Ishikawa (cell line): ENCODE measurements at regions not wholly inside any gene's neighbourhood (a gene's known extent, or its start where the extent isn't known, plus 50 kb on each side); places are given as distances from the start of the nearest gene placed in this dataset.

Source experiments
- CEBPB ChIP-seq: IDR thresholded peaks from 2 replicates; pipeline ENCODE4 v1.6.1; 2012
- CREB1 ChIP-seq: IDR thresholded peaks from 2 replicates; pipeline ENCODE4 v1.6.1; 2012; ENCODE audit warnings: low read depth
- EGR1 ChIP-seq: IDR thresholded peaks from 2 replicates; pipeline ENCODE4 v1.6.1; 2012
- EP300 ChIP-seq: IDR thresholded peaks from 2 replicates; pipeline ENCODE4 v1.6.1; 2012; ENCODE audit warnings: borderline replicate concordance
- FOXM1 ChIP-seq: IDR thresholded peaks from 2 replicates; pipeline ENCODE4 v1.6.1; 2012; ENCODE audit warnings: low read depth, borderline replicate concordance
- RAD21 ChIP-seq: IDR thresholded peaks from 2 replicates; pipeline ENCODE4 v1.6.1; 2012; ENCODE audit warnings: low read depth
- TAF1 ChIP-seq: IDR thresholded peaks from 2 replicates; pipeline ENCODE4 v1.6.1; 2012; ENCODE audit warnings: low read depth, mild to moderate bottlenecking
- TCF12 ChIP-seq: IDR thresholded peaks from 2 replicates; pipeline ENCODE4 v1.6.1; 2012; ENCODE audit warnings: low read depth
- TEAD4 ChIP-seq: IDR thresholded peaks from 2 replicates; pipeline ENCODE4 v1.6.1; 2012
- USF1 ChIP-seq: IDR thresholded peaks from 2 replicates; pipeline ENCODE4 v1.6.1; 2012
- YY1 ChIP-seq: IDR thresholded peaks from 2 replicates; pipeline ENCODE4 v1.6.1; 2012; ENCODE audit warnings: low read depth

DNA sequence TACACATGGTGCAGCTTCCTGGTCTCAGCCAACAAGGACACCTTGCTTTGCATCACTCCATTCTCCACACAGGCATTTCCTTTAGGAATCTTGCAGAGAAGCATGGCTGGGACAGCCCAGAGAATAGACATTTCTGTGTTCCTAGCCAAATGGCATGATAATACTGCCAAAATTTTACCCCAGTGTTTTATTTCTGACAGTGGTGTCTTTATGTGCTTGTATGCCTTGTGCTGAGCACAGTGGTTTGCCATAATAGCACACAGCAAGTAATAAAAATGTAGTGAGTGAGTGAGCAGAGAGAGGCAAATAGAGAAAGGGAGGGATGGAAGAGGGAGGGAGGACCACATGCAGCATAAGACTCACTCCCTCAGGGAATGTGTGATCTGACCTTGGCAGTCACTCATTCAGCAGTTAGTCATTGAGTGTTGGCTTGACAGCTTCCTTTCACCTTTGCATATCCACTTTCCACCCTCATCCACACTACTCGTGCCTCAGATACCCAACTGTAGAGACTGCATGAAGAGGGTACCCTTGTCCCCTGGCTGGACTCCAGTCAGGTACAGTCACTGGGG, 212.8 kb upstream of the CCDC196 start:
- TF ChIP-seq EP300, result no peak
- TF ChIP-seq TCF12, result no peak
- no peak for TF ChIP-seq CEBPB
- TF ChIP-seq YY1, result no peak
- TF ChIP-seq TAF1, result no peak
- TF ChIP-seq RAD21, result no peak
- no peak for TF ChIP-seq CREB1
- TF ChIP-seq USF1, result no peak
- TF ChIP-seq FOXM1, result no peak
- no peak for TF ChIP-seq TEAD4
- no peak for TF ChIP-seq EGR1
